Muscle layer of colon (tissue), 2 donors: ENCODE measurements at regions not wholly inside any gene's neighbourhood (a gene's known extent, or its start where the extent isn't known, plus 50 kb on each side); places are given as distances from the start of the nearest gene placed in this dataset.
"Not testable (repeated sequence)": the region's sequence is repeated elsewhere in the genome, so short reads cannot be mapped to it uniquely, and the experiment has no call there.

Experiments
- H3K27ac ChIP-seq: one replicate; pipeline ENCODE4 v1.7.0; 2013; ENCODE audit warnings: low read depth, mild to moderate bottlenecking, low read length, moderate library complexity
- H3K27me3 ChIP-seq, 2 donors: one replicate each; pipeline ENCODE4 v1.7.0; 2013; ENCODE audit warnings: low read length in 2 of 2, mild to moderate bottlenecking in 2 of 2; ENCODE audit not compliant: insufficient read depth in 2 of 2, control insufficient read depth in 1 of 2
- H3K36me3 ChIP-seq: one replicate; pipeline ENCODE4 v1.7.0; 2013; ENCODE audit warnings: mild to moderate bottlenecking, low read length; ENCODE audit not compliant: insufficient read depth
- H3K4me1 ChIP-seq: one replicate; pipeline ENCODE4 v1.7.0; 2013; ENCODE audit warnings: mild to moderate bottlenecking, low read length; ENCODE audit not compliant: insufficient read depth
- H3K4me3 ChIP-seq, 2 donors: one replicate each; pipeline ENCODE4 v1.7.0; 2013; ENCODE audit warnings: low read length in 2 of 2, low read depth in 1 of 2, mild to moderate bottlenecking in 1 of 2, moderate library complexity in 1 of 2
- H3K9ac ChIP-seq: one replicate; pipeline ENCODE4 v1.7.0; 2013; ENCODE audit warnings: low read length
- H3K9me3 ChIP-seq: one replicate; pipeline ENCODE4 v1.7.0; 2013; ENCODE audit warnings: mild to moderate bottlenecking, low read length
- donor health status: abdominal sarcoma.
- donor health status: Adenocarcinoma of cecum.

DNA sequence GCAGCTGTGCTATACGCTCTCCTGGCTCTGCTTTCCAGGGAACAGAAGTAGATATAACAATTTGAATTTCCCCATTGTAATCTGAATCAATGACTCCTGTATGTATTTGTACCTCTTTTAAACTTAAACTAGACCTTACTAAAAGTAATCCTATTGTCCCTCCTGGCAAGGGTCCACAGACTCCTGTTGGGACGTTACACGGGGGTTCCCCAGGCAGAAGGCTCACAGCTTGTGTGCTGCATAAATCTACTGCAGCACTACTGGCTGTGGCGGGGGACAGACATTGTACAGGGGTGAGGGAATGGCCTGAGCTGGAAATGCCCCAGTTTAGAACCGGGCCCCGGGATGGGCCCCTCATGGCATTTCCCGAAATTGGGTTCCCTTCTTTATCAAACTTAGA is 432.2 kb upstream of the SGO1 start:
- not testable (repeated sequence) for H3K27me3 ChIP-seq, H3K9me3 ChIP-seq, H3K36me3 ChIP-seq, H3K9ac ChIP-seq, H3K27ac ChIP-seq, H3K4me3 ChIP-seq, H3K4me1 ChIP-seq

- H3K27me3 ChIP-seq, H3K4me3 ChIP-seq, H3K9ac ChIP-seq, H3K27ac ChIP-seq, H3K9me3 ChIP-seq, H3K36me3 ChIP-seq, H3K4me1 ChIP-seq: not testable (repeated sequence)
These were observed 430.0 kb upstream of the SGO1 start for GRCh38 chr3:20615982-20616381.

- Histone ChIP-seq H3K9me3 (no peaks in the 10 kb centered on the region), H3K9ac (no peak overlapping the region), H3K4me3 (no peak overlapping the region), H3K4me1 (no peaks in the 10 kb centered on the region), H3K36me3 (no peaks in the 10 kb centered on the region), H3K27me3 (no peaks in the 10 kb centered on the region), H3K27ac (no peak overlapping the region)
These were observed 422.2 kb upstream of the SGO1 start for GRCh38 chr3:20608054-20608738.

- Histone ChIP-seq H3K9ac (no peak overlapping the region), H3K4me3 (no peak overlapping the region), H3K9me3 (no peaks in the 10 kb centered on the region), H3K4me1 (no peaks in the 10 kb centered on the region), H3K27ac (no peak overlapping the region), H3K36me3 (no peaks in the 10 kb centered on the region), H3K27me3 (no peaks in the 10 kb centered on the region)
These were observed 418.7 kb upstream of the SGO1 start for GRCh38 chr3:20604659-20605058.

- no peaks in the 10 kb centered on the region for H3K36me3 ChIP-seq
- no peak overlapping the region for H3K9ac ChIP-seq
- no peaks in the 10 kb centered on the region for H3K9me3 ChIP-seq
- no peak overlapping the region for H3K27ac ChIP-seq
- no peaks in the 10 kb centered on the region for H3K4me1 ChIP-seq
- no peak overlapping the region for H3K4me3 ChIP-seq
- H3K27me3 ChIP-seq: no peaks in the 10 kb centered on the region
These were observed 403.3 kb upstream of the SGO1 start for GRCh38 chr3:20589275-20589674.

DNA sequence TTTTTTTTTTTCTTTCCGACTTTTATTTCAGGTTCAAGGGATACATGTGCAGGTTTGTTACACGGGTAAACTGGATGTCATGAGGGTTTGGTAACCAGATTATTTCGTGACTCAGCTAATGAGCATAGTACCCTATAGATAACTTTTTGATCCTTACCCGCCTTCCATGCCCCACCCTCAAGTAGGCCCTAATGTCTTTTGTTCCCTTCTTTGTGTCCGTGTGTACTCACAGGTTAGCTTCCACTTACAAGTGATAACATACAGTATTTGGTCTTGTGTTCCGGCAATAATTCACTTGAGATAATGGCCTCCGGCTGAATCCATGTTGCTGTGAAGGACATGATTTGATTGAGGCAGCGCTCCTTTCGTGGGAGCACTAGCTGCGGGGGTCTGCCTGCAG is 402.8 kb upstream of the SGO1 start:
- no peak overlapping the region for H3K9ac ChIP-seq
- H3K27me3 ChIP-seq: no peaks in the 10 kb centered on the region
- H3K4me3 ChIP-seq: no peak overlapping the region
- H3K36me3 ChIP-seq: no peaks in the 10 kb centered on the region
- H3K4me1 ChIP-seq: no peaks in the 10 kb centered on the region
- no peak overlapping the region for H3K27ac ChIP-seq
- H3K9me3 ChIP-seq: no peaks in the 10 kb centered on the region

GRCh38 chr3:20583648-20584047 is 397.6 kb upstream of the SGO1 start:
- Histone ChIP-seq H3K36me3 (no peaks in the 10 kb centered on the region), H3K9ac (no peak overlapping the region), H3K4me3 (no peak overlapping the region), H3K27me3 (no peaks in the 10 kb centered on the region), H3K27ac (no peak overlapping the region), H3K4me1 (no peaks in the 10 kb centered on the region), H3K9me3 (no peaks in the 10 kb centered on the region)

DNA sequence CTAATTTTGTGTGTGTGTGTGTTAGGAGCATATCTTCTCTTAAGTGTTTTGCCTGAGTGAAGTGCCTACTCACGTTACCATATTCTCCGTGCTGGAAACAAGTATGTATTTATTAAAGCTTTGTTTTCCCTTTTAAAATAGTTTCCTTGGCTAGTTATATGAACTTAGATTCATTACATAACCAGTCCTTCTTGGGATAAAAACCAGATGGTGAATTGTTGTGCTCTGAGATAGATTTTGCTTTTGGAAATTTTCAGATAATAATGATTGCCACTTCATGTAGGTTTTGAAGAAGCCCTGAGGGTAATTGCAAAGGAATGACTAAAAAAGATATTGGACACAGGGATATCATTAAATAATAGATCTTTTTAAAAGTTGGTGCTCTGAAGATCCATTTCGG is 390.2 kb upstream of the SGO1 start:
- Histone ChIP-seq H3K4me1 (no peaks in the 10 kb centered on the region), H3K27me3 (no peaks in the 10 kb centered on the region), H3K9me3 (no peaks in the 10 kb centered on the region), H3K36me3 (no peaks in the 10 kb centered on the region), H3K27ac (no peak overlapping the region), H3K4me3 (no peak overlapping the region), H3K9ac (no peak overlapping the region)

GRCh38 chr3:20575146-20575545 is 389.1 kb upstream of the SGO1 start:
- H3K9me3 ChIP-seq: no peaks in the 10 kb centered on the region
- H3K27ac ChIP-seq: no peak overlapping the region
- no peak overlapping the region for H3K9ac ChIP-seq

GRCh38 chr3:20574746-20575145 is 388.7 kb upstream of the SGO1 start:
- Histone ChIP-seq H3K36me3 (no peaks in the 10 kb centered on the region), H3K27me3 (no peaks in the 10 kb centered on the region), H3K9me3 (no peaks in the 10 kb centered on the region), H3K4me3 (no peak overlapping the region), H3K9ac (no peak overlapping the region), H3K4me1 (no peaks in the 10 kb centered on the region), H3K27ac (no peak overlapping the region)

More at GRCh38 chr3:20575146-20575545, 389.1 kb upstream of the SGO1 start:
- H3K27me3 ChIP-seq: no peaks in the 10 kb centered on the region
- no peaks in the 10 kb centered on the region for H3K36me3 ChIP-seq
- H3K4me3 ChIP-seq: no peak overlapping the region
- H3K4me1 ChIP-seq: no peaks in the 10 kb centered on the region

- no peak overlapping the region for H3K27ac ChIP-seq
- H3K36me3 ChIP-seq: no peaks in the 10 kb centered on the region
- no peaks in the 10 kb centered on the region for H3K4me1 ChIP-seq
- H3K27me3 ChIP-seq: no peaks in the 10 kb centered on the region
- H3K9me3 ChIP-seq: no peaks in the 10 kb centered on the region
- H3K4me3 ChIP-seq: no peak overlapping the region
- H3K9ac ChIP-seq: no peak overlapping the region
These were observed 387.2 kb upstream of the SGO1 start for GRCh38 chr3:20573175-20573574.

- H3K4me1 ChIP-seq: no peaks in the 10 kb centered on the region
- no peaks in the 10 kb centered on the region for H3K36me3 ChIP-seq
- H3K9me3 ChIP-seq: no peaks in the 10 kb centered on the region
- H3K4me3 ChIP-seq: no peak overlapping the region
- no peaks in the 10 kb centered on the region for H3K27me3 ChIP-seq
- H3K9ac ChIP-seq: no peak overlapping the region
- no peak overlapping the region for H3K27ac ChIP-seq
These were observed 386.5 kb upstream of the SGO1 start for GRCh38 chr3:20572473-20572872.
